ENCODE measurements at regions not wholly inside any gene's neighbourhood (a gene's known extent, or its start where the extent isn't known, plus 50 kb on each side); places are given as distances from the start of the nearest gene placed in this dataset.
"Not testable (repeated sequence)": the region's sequence is repeated elsewhere in the genome, so short reads cannot be mapped to it uniquely, and the experiment has no call there.

GRCh38 chr4:72846280-72847111 lies 223.0 kb downstream of the COX18 start:
- no peaks in the 10 kb centered on the region for H3K36me3 ChIP-seq (ENCODE audit: control insufficient read depth, insufficient read depth, low read length)
- H3K4me1 ChIP-seq (ENCODE audit: control insufficient read depth, insufficient read depth, low read length): peaks cover 11% of the 10 kb centered on the region; the same call in 1 of the 2 replicates
- H3K4me3 ChIP-seq (ENCODE audit: low read depth, low read length): peak overlapping the region; percentile 14; the same call in 1 of the 2 replicates
- H3K27me3 ChIP-seq (ENCODE audit: control insufficient read depth, insufficient read depth, low read length): no peaks in the 10 kb centered on the region
- H3K27ac ChIP-seq (ENCODE audit: low read depth, low read length): no peak overlapping the region
- H3K9ac ChIP-seq (ENCODE audit: low read length): peak overlapping the region; percentile 20
- H3K9me3 ChIP-seq (ENCODE audit: control insufficient read depth, insufficient read depth, low read depth, low read length): peaks cover 6% of the 10 kb centered on the region

GRCh38 chr4:72843466-72843865 lies 226.1 kb downstream of the COX18 start:
- Histone ChIP-seq H3K27ac (ENCODE audit: low read depth, low read length) (no peak overlapping the region), H3K9ac (ENCODE audit: low read length) (no peak overlapping the region), H3K4me3 (ENCODE audit: low read depth, low read length) (no peak overlapping the region), H3K4me1 (ENCODE audit: control insufficient read depth, insufficient read depth, low read length) (peaks cover 11% of the 10 kb centered on the region; the same call in 1 of the 2 replicates), H3K9me3 (ENCODE audit: control insufficient read depth, insufficient read depth, low read depth, low read length) (peaks cover 11% of the 10 kb centered on the region), H3K27me3 (ENCODE audit: control insufficient read depth, insufficient read depth, low read length) (no peaks in the 10 kb centered on the region), H3K36me3 (ENCODE audit: control insufficient read depth, insufficient read depth, low read length) (no peaks in the 10 kb centered on the region)

- H3K27me3 ChIP-seq (ENCODE audit: control insufficient read depth, insufficient read depth, low read length): no peaks in the 10 kb centered on the region
- H3K9me3 ChIP-seq (ENCODE audit: control insufficient read depth, insufficient read depth, low read depth, low read length): peaks cover 5% of the 10 kb centered on the region
- no peak overlapping the region for H3K27ac ChIP-seq (ENCODE audit: low read depth, low read length)
- H3K4me1 ChIP-seq (ENCODE audit: control insufficient read depth, insufficient read depth, low read length): peaks cover 11% of the 10 kb centered on the region; the same call in 1 of the 2 replicates
- no peaks in the 10 kb centered on the region for H3K36me3 ChIP-seq (ENCODE audit: control insufficient read depth, insufficient read depth, low read length)
- H3K4me3 ChIP-seq (ENCODE audit: low read depth, low read length): no peak overlapping the region
- H3K9ac ChIP-seq (ENCODE audit: low read length): no peak overlapping the region
Measured at GRCh38 chr4:72842323-72842722, 227.2 kb downstream of the COX18 start.

GRCh38 chr4:72840166-72840565 lies 229.3 kb downstream of the COX18 start:
- H3K4me1 ChIP-seq (ENCODE audit: control insufficient read depth, insufficient read depth, low read length); H3K9me3 ChIP-seq (ENCODE audit: control insufficient read depth, insufficient read depth, low read depth, low read length); H3K27ac ChIP-seq (ENCODE audit: low read depth, low read length); H3K27me3 ChIP-seq (ENCODE audit: control insufficient read depth, insufficient read depth, low read length); H3K36me3 ChIP-seq (ENCODE audit: control insufficient read depth, insufficient read depth, low read length); H3K4me3 ChIP-seq (ENCODE audit: low read depth, low read length); H3K9ac ChIP-seq (ENCODE audit: low read length): not testable (repeated sequence)

GRCh38 chr4:72828864-72829263 lies 240.7 kb downstream of the COX18 start:
- H3K27me3 ChIP-seq (ENCODE audit: control insufficient read depth, insufficient read depth, low read length): no peaks in the 10 kb centered on the region
- H3K36me3 ChIP-seq (ENCODE audit: control insufficient read depth, insufficient read depth, low read length): no peaks in the 10 kb centered on the region
- 0 out of 2 replicates have a peak, but pooled peaks cover 2% of the 10 kb centered on the region for H3K9me3 ChIP-seq (ENCODE audit: control insufficient read depth, insufficient read depth, low read depth, low read length)
- H3K9ac ChIP-seq (ENCODE audit: low read length): no peak overlapping the region
- H3K4me3 ChIP-seq (ENCODE audit: low read depth, low read length): no peak overlapping the region
- no peaks in the 10 kb centered on the region for H3K4me1 ChIP-seq (ENCODE audit: control insufficient read depth, insufficient read depth, low read length)
- no peak overlapping the region for H3K27ac ChIP-seq (ENCODE audit: low read depth, low read length)

GRCh38 chr4:72827968-72828367 lies 241.5 kb downstream of the COX18 start:
- Histone ChIP-seq H3K27me3 (ENCODE audit: control insufficient read depth, insufficient read depth, low read length) (no peaks in the 10 kb centered on the region), H3K36me3 (ENCODE audit: control insufficient read depth, insufficient read depth, low read length) (no peaks in the 10 kb centered on the region), H3K27ac (ENCODE audit: low read depth, low read length) (no peak overlapping the region), H3K4me3 (ENCODE audit: low read depth, low read length) (no peak overlapping the region), H3K9me3 (ENCODE audit: control insufficient read depth, insufficient read depth, low read depth, low read length) (0 out of 2 replicates have a peak, but pooled peaks cover under 1% of the 10 kb centered on the region), H3K4me1 (ENCODE audit: control insufficient read depth, insufficient read depth, low read length) (no peaks in the 10 kb centered on the region), H3K9ac (ENCODE audit: low read length) (no peak overlapping the region)

GRCh38 chr4:72820107-72820506 lies 249.4 kb downstream of the COX18 start:
- no peak overlapping the region for H3K27ac ChIP-seq (ENCODE audit: low read depth, low read length)

GRCh38 chr4:72817012-72817411 lies 248.0 kb upstream of the ADAMTS3 start:
- Histone ChIP-seq H3K9ac (ENCODE audit: low read length) (no peak overlapping the region), H3K4me1 (ENCODE audit: control insufficient read depth, insufficient read depth, low read length) (no peaks in the 10 kb centered on the region), H3K36me3 (ENCODE audit: control insufficient read depth, insufficient read depth, low read length) (no peaks in the 10 kb centered on the region), H3K27me3 (ENCODE audit: control insufficient read depth, insufficient read depth, low read length) (no peaks in the 10 kb centered on the region), H3K9me3 (ENCODE audit: control insufficient read depth, insufficient read depth, low read depth, low read length) (no peaks in the 10 kb centered on the region), H3K4me3 (ENCODE audit: low read depth, low read length) (no peak overlapping the region), H3K27ac (ENCODE audit: low read depth, low read length) (no peak overlapping the region)

More at GRCh38 chr4:72820107-72820506, 249.4 kb downstream of the COX18 start:
- Histone ChIP-seq H3K4me3 (ENCODE audit: low read depth, low read length) (no peak overlapping the region), H3K4me1 (ENCODE audit: control insufficient read depth, insufficient read depth, low read length) (no peaks in the 10 kb centered on the region), H3K9me3 (ENCODE audit: control insufficient read depth, insufficient read depth, low read depth, low read length) (no peaks in the 10 kb centered on the region), H3K27me3 (ENCODE audit: control insufficient read depth, insufficient read depth, low read length) (no peaks in the 10 kb centered on the region), H3K9ac (ENCODE audit: low read length) (no peak overlapping the region), H3K36me3 (ENCODE audit: control insufficient read depth, insufficient read depth, low read length) (no peaks in the 10 kb centered on the region)

GRCh38 chr4:72814241-72814640 lies 245.2 kb upstream of the ADAMTS3 start:
- H3K27ac ChIP-seq (ENCODE audit: low read depth, low read length): no peak overlapping the region
- no peaks in the 10 kb centered on the region for H3K27me3 ChIP-seq (ENCODE audit: control insufficient read depth, insufficient read depth, low read length)
- H3K36me3 ChIP-seq (ENCODE audit: control insufficient read depth, insufficient read depth, low read length): no peaks in the 10 kb centered on the region
- no peak overlapping the region for H3K4me3 ChIP-seq (ENCODE audit: low read depth, low read length)
- no peak overlapping the region for H3K9ac ChIP-seq (ENCODE audit: low read length)
- H3K9me3 ChIP-seq (ENCODE audit: control insufficient read depth, insufficient read depth, low read depth, low read length): no peaks in the 10 kb centered on the region
- H3K4me1 ChIP-seq (ENCODE audit: control insufficient read depth, insufficient read depth, low read length): no peaks in the 10 kb centered on the region

- no peak overlapping the region for H3K27ac ChIP-seq (ENCODE audit: low read depth, low read length)
- H3K9me3 ChIP-seq (ENCODE audit: control insufficient read depth, insufficient read depth, low read depth, low read length): no peaks in the 10 kb centered on the region
- no peak overlapping the region for H3K9ac ChIP-seq (ENCODE audit: low read length)
- H3K4me1 ChIP-seq (ENCODE audit: control insufficient read depth, insufficient read depth, low read length): no peaks in the 10 kb centered on the region
- no peaks in the 10 kb centered on the region for H3K27me3 ChIP-seq (ENCODE audit: control insufficient read depth, insufficient read depth, low read length)
- no peaks in the 10 kb centered on the region for H3K36me3 ChIP-seq (ENCODE audit: control insufficient read depth, insufficient read depth, low read length)
- no peak overlapping the region for H3K4me3 ChIP-seq (ENCODE audit: low read depth, low read length)
Measured at GRCh38 chr4:72809208-72809607, 240.2 kb upstream of the ADAMTS3 start.

- no peaks in the 10 kb centered on the region for H3K9me3 ChIP-seq (ENCODE audit: control insufficient read depth, insufficient read depth, low read depth, low read length)
- no peak overlapping the region for H3K9ac ChIP-seq (ENCODE audit: low read length)
- H3K27ac ChIP-seq (ENCODE audit: low read depth, low read length): no peak overlapping the region
- no peaks in the 10 kb centered on the region for H3K27me3 ChIP-seq (ENCODE audit: control insufficient read depth, insufficient read depth, low read length)
- no peaks in the 10 kb centered on the region for H3K4me1 ChIP-seq (ENCODE audit: control insufficient read depth, insufficient read depth, low read length)
- no peaks in the 10 kb centered on the region for H3K36me3 ChIP-seq (ENCODE audit: control insufficient read depth, insufficient read depth, low read length)
- H3K4me3 ChIP-seq (ENCODE audit: low read depth, low read length): no peak overlapping the region
Measured at GRCh38 chr4:72805284-72805683, 236.3 kb upstream of the ADAMTS3 start.
